ENCODE measurements at regions not wholly inside any gene's neighbourhood (a gene's known extent, or its start where the extent isn't known, plus 50 kb on each side); places are given as distances from the start of the nearest gene placed in this dataset.
A peak's percentile ranks its signal among the peaks of the same experiment; 100 is the strongest.

GRCh38 chr20:48298433-48298832 lies 513.2 kb upstream of the SULF2 start (continued):
- TF ChIP-seq MAZ (IDR thresholded peaks at IDR 0.05; ENCODE audit: borderline replicate concordance, low read depth, low read length) = no peak
- TF ChIP-seq MAZ (CRISPR knock-in tag; IDR thresholded peaks at IDR 0.05; ENCODE audit: low read depth) = no peak
- TF ChIP-seq ZNF549 (CRISPR knock-in tag; IDR thresholded peaks at IDR 0.05) = no peak
- no peak for TF ChIP-seq SMAD3 (CRISPR knock-in tag; IDR thresholded peaks at IDR 0.05)
- no peak for TF ChIP-seq ZNF547 (CRISPR knock-in tag; IDR thresholded peaks at IDR 0.05)
- TF ChIP-seq SMAD9 (CRISPR knock-in tag; IDR thresholded peaks at IDR 0.05) = no peak
- TF ChIP-seq ZSCAN21 (CRISPR knock-in tag; IDR thresholded peaks at IDR 0.05; ENCODE audit: borderline replicate concordance) = no peak
- TF ChIP-seq ARNT (IDR thresholded peaks at IDR 0.05) = no peak
- TF ChIP-seq LRRFIP1 (CRISPR knock-in tag; conservative IDR thresholded peaks at IDR 0.05) = no peak

- H3K4me3 ChIP-seq (replicated peaks in 1 of 3; ENCODE audit: insufficient read depth in 1 of 3, low read depth in 2 of 3, low read length in 3 of 3) = no peak overlapping the region
- peak overlapping the region; percentile 51 for H3K4me2 ChIP-seq (ENCODE audit: low read depth, low read length)
- H3K36me3 ChIP-seq (replicated peaks in 1 of 2; ENCODE audit: control insufficient read depth in 1 of 2, insufficient read depth in 2 of 2, low read length in 2 of 2) = no peaks in the 10 kb centered on the region
- no peaks in the 10 kb centered on the region for H3K79me2 ChIP-seq (ENCODE audit: insufficient read depth, low read length)
- no TSS peak for BruUV-seq (replicated peaks)
- in situ Hi-C loops (cut with HindIII; ENCODE audit: extremely low pct_ligation_motif_present, low pct_unique_long_range_greater_than_20kb) (no loop called here), intact Hi-C loops (cut with micrococcal nuclease; ENCODE audit: unreplicated experiment) (no loop called here)
- ChIA-PET POLR2A (interaction anchor here (1.9 kb wide), 2 partner anchors 13 to 77 kb away, joined by 5 to 8 read pairs; no protein-coding TSS in a partner anchor), CTCF (ENCODE audit: low intra/inter-chr PET ratio, low total read pairs) (no interaction called here)
- DNase-seq (ENCODE audit: low spot score) (peak; percentile 41), FAIRE-seq (no peak), ATAC-seq (peak; percentile 42)
- no peak overlapping the region for H3K9ac ChIP-seq (ENCODE audit: insufficient read depth, low read depth, low read length)
- no peaks in the 10 kb centered on the region for H3K9me3 ChIP-seq (ENCODE audit: low read length)
- H3K27me3 ChIP-seq (ENCODE audit: control insufficient read depth in 1 of 2, insufficient read depth in 2 of 2, low read length in 2 of 2) = no peaks in the 10 kb centered on the region
- 17% methylated on average over 6 of the region's 6 CpGs for WGBS (ENCODE audit: low lambda C conversion rate)
- no peak overlapping the region for H2AFZ ChIP-seq (ENCODE audit: low read length)
- H3K27ac ChIP-seq (ENCODE audit: extremely low read length, insufficient read depth, low read length) = no peak overlapping the region
- H4K20me1 ChIP-seq (ENCODE audit: insufficient read depth, low read length) = no peaks in the 10 kb centered on the region
- H3K4me1 ChIP-seq (ENCODE audit: insufficient read depth, low read length) = peaks cover 34% of the 10 kb centered on the region
- TF ChIP-seq NFYB (CRISPR knock-in tag; IDR thresholded peaks at IDR 0.05) = peak; percentile 58
- TF ChIP-seq ZNF329 (CRISPR knock-in tag; IDR thresholded peaks at IDR 0.05; ENCODE audit: low read depth) = peak; percentile 76; the same call in 1 of the 2 replicates
- TF ChIP-seq HNF1B (CRISPR knock-in tag; IDR thresholded peaks at IDR 0.05) = 0 out of 2 replicates have a peak, but pooled peaks have one; percentile 5
- 0 out of 2 replicates have a peak, but pooled peaks have one; percentile 19 for TF ChIP-seq FOXJ3 (CRISPR knock-in tag; IDR thresholded peaks at IDR 0.05; ENCODE audit: borderline replicate concordance)
- TF ChIP-seq PRMT3 (CRISPR knock-in tag; IDR thresholded peaks at IDR 0.05; ENCODE audit: borderline replicate concordance, low read depth) = no peak
- TF ChIP-seq USF2 (IDR thresholded peaks at IDR 0.05; ENCODE audit: low read depth, low read length) = 0 out of 2 replicates have a peak, but pooled peaks have one; percentile 30
- no peak for TF ChIP-seq USF2 (CRISPR knock-in tag; IDR thresholded peaks at IDR 0.05; ENCODE audit: borderline replicate concordance)
- no peak for TF ChIP-seq ZNF546 (CRISPR knock-in tag; conservative IDR thresholded peaks at IDR 0.05)
- TF ChIP-seq CREB1 (IDR thresholded peaks at IDR 0.05) = peak; percentile 56
- TF ChIP-seq CREB1 (CRISPR knock-in tag; IDR thresholded peaks at IDR 0.05) = no peak
Measured at GRCh38 chr20:48295966-48296421, 510.7 kb upstream of the SULF2 start.
